Cerebellar nuclear complex (tissue), 1 donor: ENCODE measurements at regions not wholly inside any gene's neighbourhood (a gene's known extent, or its start where the extent isn't known, plus 50 kb on each side); places are given as distances from the start of the nearest gene placed in this dataset.
"Not testable (repeated sequence)": the region's sequence is repeated elsewhere in the genome, so short reads cannot be mapped to it uniquely, and the experiment has no call there.

Experiments
- DNase-seq, 2 experiments: peaks; one replicate each; lab custom pipeline; 2025; lab: John Stamatoyannopoulos, UW

- no peak for DNase-seq
These were observed 53.8 kb upstream of the ADAMTS18 start for GRCh38 chr16:77488652-77489051.

DNA sequence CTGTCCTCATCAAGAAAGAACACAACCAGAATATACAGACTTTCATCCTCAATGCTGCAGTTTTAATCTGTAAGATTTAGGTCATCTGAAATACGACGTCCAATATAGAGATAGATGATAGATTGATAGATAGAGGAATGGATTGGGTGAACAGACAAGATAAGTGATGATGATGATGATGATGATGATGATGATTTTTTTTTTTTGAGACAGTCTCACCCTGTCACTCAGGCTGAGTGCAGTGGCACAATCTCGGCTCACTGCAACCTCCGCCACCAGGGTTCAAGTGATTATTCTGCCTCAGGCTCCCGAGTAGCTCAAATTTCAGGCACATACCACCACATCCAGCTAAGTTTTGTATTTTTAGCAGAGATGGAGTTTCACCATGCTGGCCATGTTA is 56.3 kb upstream of the ADAMTS18 start:
- no peak for DNase-seq

DNA sequence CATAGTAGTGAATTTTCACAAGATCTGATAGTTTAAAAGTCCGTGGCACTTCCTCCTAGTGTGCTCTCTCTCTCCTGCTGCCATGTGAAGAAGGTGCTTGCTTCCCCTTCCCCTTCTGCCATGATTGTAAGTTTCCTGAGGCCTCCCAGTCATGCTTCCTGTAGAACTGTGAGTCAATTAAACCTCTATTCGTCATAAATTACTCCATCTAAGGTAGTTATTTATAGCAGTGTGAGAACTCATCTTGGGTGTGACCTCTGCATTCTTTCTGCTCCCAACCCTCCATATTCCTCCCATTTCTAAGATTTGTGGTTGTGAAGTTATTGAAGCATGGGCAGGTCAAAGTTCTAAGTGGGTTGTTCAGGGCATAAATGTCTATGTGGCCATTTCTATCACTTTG is 62.1 kb upstream of the ADAMTS18 start:
- DNase-seq = no peak

DNA sequence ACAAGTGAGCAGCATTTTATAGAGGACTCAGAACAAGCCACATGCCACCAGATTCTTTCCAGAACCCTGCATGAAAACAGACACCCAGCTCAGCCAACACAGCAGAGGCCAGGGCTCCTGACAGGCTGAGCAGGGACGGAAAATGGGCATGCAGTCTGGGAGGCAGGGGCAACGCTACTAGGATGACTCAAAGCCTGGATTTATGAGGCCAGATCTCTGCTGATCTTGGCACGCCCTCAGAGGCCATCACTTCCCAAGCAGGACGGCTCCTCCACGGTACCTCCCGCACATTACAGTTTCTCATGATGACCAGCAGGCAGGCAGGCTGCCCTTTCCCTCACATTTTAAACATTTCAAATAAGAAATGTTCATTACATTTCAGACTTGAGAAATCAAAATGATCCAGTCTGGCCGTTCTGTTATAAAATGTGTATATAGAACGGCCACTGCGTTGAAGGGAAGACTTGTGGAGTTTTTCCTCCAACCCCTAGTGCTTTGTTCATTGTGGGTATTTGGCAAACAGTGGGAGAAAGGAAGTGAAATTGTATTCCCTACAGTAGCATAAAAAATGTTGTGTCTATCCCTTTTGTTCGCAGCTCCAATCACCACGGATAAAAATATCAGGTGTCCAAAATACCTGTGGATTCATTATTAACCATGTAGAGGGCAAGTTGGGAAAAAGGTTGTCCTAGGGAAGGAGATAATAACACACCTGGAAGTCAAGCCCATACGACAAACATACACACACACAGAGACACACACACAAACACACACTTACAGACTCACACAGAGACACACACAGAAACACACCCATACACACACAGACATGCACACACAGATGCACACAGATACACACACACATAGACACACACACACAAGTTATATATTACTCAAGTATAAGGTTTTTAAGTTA is 64.8 kb upstream of the ADAMTS18 start:
- DNase-seq = peak in 1 of 2 experiments; percentile 59

GRCh38 chr16:77500286-77500598 is 65.4 kb upstream of the ADAMTS18 start:
- no peak for DNase-seq

- no peak for DNase-seq
These were observed 66.3 kb upstream of the ADAMTS18 start for GRCh38 chr16:77500934-77501664.

DNA sequence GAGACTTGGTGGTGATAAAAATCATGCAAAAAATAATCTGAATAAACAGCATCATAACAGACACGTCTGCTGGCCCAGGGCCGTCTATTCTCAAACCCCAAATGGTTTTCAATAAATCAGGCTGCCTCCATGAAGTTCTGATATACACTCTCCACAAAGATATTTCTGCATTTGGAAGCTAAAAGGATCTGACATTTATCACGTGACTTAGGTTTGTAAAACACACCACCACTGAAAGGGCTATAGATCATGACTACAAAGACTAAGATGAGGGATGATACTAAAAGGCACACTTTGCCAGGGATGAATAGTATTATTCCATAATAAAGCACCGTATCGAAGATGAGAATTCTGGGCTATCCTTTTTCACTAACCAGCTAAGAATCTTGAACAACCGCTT is 67.6 kb upstream of the ADAMTS18 start:
- DNase-seq = no peak

DNA sequence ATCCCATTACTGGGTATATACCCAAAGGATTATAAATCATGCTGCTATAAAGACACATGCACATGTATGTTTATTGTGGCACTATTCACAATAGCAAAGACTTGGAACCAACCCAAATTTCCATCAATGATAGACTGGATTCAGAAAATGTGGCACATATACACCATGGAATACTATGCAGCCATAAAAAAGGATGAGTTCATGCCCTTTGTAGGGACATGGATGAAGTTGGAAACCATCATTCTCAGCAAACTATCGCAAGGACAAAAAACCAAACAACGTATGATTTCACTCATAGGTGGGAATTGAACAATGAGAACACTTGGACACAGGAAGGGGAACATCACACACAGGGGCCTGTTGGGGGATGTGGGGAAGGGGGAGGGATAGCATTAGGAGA is 71.7 kb upstream of the ADAMTS18 start:
- DNase-seq = not testable (repeated sequence)

GRCh38 chr16:77509051-77509450 is 74.2 kb upstream of the ADAMTS18 start:
- DNase-seq = no peak

DNA sequence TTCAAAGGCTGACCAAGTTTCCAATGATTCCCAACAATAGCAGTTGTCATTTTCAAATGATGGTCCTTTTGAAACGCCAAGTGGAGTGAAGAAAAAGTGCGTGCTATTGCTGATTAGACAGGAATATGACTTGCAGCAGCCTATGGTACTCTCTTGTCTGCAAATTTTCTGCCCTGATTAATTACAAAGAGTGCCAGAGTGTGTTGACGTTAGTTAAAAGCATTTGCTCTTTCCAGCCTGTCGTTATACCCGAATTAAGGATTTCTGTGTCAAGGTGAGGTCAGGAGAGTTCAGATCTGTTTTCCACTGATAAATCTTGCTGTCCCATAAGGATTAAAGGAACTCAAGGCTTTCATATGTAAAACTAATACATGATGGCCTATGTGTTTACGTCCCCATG is 75.0 kb upstream of the ADAMTS18 start:
- no peak for DNase-seq

GRCh38 chr16:77511053-77511452 is 76.2 kb upstream of the ADAMTS18 start:
- no peak for DNase-seq

GRCh38 chr16:77514500-77515220 is 79.8 kb upstream of the ADAMTS18 start:
- no peak for DNase-seq

DNA sequence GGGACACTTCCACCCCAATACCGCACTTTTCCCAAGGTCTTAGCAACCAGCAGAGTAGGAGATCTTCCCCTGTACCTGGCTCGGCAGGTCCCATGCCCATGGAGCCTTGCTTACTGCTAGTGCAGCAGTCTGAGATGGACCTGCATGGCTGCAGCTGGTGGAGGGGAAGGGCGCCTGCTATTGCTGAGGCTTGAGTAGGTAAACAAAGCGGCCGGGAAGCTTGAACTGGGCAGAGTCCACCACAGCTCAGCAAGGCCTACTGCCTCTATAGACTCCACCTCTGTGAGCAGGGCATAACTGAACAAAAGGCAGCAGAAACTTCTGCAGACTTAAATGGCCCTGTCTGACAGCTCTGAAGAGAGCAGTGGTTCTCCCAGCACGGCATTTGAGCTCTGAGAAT is 90.4 kb upstream of the ADAMTS18 start:
- DNase-seq = not testable (repeated sequence)

DNA sequence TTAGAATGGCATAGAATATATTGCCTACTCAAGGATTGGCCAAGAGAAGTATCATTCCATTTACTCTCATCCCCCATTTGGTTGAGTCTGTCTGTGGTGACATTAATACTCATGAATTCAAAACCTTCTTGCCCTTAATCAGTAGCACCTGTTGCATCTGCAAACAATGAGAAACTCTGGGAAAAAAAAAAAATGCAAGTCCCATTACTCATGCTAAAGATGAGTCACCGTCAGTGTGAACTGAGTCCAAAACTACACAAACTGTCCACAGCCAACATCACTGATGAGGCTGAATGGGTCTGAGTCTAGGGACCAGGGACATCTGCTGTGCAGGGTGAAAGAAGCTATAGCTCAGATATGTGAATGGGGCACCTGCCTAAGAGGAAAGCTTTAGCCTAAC is 96.9 kb upstream of the ADAMTS18 start:
- no peak for DNase-seq

- no peak for DNase-seq
These were observed 102.0 kb upstream of the ADAMTS18 start for GRCh38 chr16:77536809-77537208.

GRCh38 chr16:77539421-77540034 is 104.7 kb upstream of the ADAMTS18 start:
- DNase-seq = no peak

- no peak for DNase-seq
These were observed 105.8 kb upstream of the ADAMTS18 start for GRCh38 chr16:77540646-77541045.

GRCh38 chr16:77541165-77541564 is 106.3 kb upstream of the ADAMTS18 start:
- no peak for DNase-seq

DNA sequence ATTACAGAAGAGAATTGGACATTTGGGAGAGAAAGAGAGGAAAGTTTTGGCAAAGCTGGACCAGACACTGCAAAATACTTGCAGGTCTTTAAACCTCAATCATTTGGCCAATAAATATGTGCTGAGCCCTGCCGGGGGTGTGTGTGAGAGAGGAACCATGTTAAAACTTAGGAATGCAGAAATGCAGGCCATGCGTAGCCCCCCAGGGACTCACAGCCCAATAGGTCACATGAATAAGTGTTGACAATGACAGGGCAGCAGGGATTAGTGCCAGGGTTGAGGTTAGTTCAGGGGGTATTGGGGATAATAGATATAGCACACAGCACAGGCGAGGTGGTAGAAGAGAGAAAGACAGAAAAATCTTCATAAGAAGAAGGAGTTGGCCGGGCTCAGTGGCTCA is 113.3 kb upstream of the ADAMTS18 start:
- DNase-seq = no peak

DNA sequence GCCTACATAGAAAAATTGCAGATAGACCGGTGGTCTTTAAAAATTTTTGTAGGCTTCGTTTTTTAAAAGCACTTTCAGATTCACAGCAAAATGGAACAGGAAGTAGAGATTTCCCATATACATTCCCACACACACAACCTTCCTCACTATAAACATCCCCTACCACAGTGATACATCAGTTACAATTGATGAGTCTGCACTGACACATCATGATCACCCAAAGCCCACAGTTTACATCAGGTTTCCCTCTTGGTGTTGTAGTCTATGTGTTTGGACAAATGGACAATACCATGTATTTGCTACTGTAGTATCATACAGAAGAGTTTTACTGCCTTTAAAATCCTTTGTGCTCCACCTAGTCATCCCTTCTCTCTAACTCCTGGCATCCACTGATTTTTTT is 113.9 kb upstream of the ADAMTS18 start:
- DNase-seq = no peak

DNA sequence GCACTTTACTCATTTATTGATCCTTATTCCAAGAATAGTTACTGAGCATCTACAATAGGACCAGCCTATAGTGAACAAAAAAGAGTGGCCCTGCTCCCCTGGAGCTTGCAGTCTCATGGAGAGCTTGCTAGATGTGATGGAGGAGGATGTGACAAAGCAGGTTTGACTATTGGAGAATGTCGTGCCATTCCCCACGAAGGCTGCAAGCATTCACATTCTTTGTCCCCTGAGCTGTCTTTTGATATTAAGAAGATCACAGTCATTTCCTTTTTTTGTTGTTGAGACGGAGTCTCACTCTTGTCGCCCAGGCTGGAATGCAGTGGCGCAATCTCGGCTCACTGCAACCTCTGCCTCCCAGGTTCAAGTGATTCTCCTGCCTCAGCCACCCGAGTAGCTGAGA is 115.0 kb upstream of the ADAMTS18 start:
- DNase-seq = no peak

DNA sequence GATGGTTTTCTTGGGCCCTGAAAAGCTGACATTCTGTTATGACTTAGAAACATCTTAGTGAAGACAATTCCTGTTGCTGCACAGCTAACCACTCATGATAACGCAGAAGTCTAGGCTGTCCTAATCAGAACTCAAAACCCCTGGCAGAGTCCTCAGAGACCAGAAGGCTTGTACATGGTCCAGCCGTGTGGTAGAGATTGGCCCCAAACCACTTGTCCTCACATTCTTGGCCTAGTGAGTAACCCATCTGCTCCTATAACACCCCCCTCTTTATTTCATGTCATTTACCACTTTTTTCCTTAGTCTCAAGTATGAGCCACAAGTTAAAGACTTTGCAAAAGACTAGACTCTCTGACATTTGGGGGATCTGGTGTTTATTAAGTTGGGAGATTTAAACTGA is 116.5 kb upstream of the ADAMTS18 start:
- DNase-seq = no peak
